GM12891 (cell line): ENCODE measurements at regions not wholly inside any gene's neighbourhood (a gene's known extent, or its start where the extent isn't known, plus 50 kb on each side); places are given as distances from the start of the nearest gene placed in this dataset.

Experiments
- POLR2A ChIP-seq: IDR thresholded peaks from 2 replicates; pipeline ENCODE4 v1.6.1; 2011; ENCODE audit warnings: low read depth, low read length, control low read depth
- POLR2AphosphoS5 ChIP-seq: IDR thresholded peaks from 2 replicates; pipeline ENCODE4 v1.6.1; 2011; ENCODE audit warnings: low read depth, low read length, control low read depth
- TAF1 ChIP-seq: IDR thresholded peaks from 2 replicates; pipeline ENCODE4 v1.6.1; 2011; ENCODE audit warnings: low read depth, low read length, control low read depth

GRCh38 chr1:115545791-115546733, 95.7 kb upstream of the VANGL1 start:
- TF ChIP-seq POLR2A (no peak), POLR2AphosphoS5 (no peak), TAF1 (no peak)
